BJ (cell line): ENCODE measurements at regions not wholly inside any gene's neighbourhood (a gene's known extent, or its start where the extent isn't known, plus 50 kb on each side); places are given as distances from the start of the nearest gene placed in this dataset.

Experiments
- CTCF ChIA-PET: fragments of 350-600 bp; formaldehyde crosslinking; extraction: SDS; loops from one replicate; lab custom pipeline; 2021; ENCODE audit warnings: antibody characterized with exemption, inconsistent platforms; lab: Yijun Ruan, JAX
- POLR2A ChIA-PET: fragments of 300-600 bp; sonication (Branson Sonifier 250); formaldehyde crosslinking; extraction: SDS; loops from one replicate; lab custom pipeline; 2021; ENCODE audit warnings: antibody characterized with exemption; lab: Charles Lee
- DNase-seq: peaks from one replicate; pipeline ENCODE4 v3.0.0-alpha.2; 2011; ENCODE audit warnings: low read depth
- H3K27me3 ChIP-seq: 2 replicates; pipeline ENCODE4 v1.6.0; 2011; ENCODE audit warnings: low read length; ENCODE audit not compliant: control insufficient read depth, insufficient read depth
- H3K36me3 ChIP-seq: 2 replicates; pipeline ENCODE4 v1.5.1; 2011; ENCODE audit warnings: low read length; ENCODE audit not compliant: control insufficient read depth, insufficient read depth
- H3K4me3 ChIP-seq: 2 replicates; pipeline ENCODE4 v1.5.1; 2011; ENCODE audit warnings: low read depth, mild to moderate bottlenecking, control low read depth, low read length
- CTCF ChIP-seq: IDR thresholded peaks from 2 replicates; pipeline ENCODE4 v1.5.1; 2011; ENCODE audit warnings: low read depth, mild to moderate bottlenecking, control low read depth, inconsistent platforms, low read length, moderate library complexity; ENCODE audit not compliant: insufficient read depth

- no peak for TF ChIP-seq CTCF
Measured at GRCh38 chr5:155434267-155434666, 420.7 kb downstream of the KIF4B start.

GRCh38 chr5:155434681-155435080 lies 421.1 kb downstream of the KIF4B start:
- H3K36me3 ChIP-seq, result no peaks in the 10 kb centered on the region
- no peak overlapping the region for H3K4me3 ChIP-seq
- no peak for DNase-seq
- no peaks in the 10 kb centered on the region for H3K27me3 ChIP-seq
- TF ChIP-seq CTCF, result no peak
- POLR2A ChIA-PET, result no interaction called here
- CTCF ChIA-PET, result no interaction called here

More at GRCh38 chr5:155434267-155434666, 420.7 kb downstream of the KIF4B start:
- Histone ChIP-seq H3K27me3 (no peaks in the 10 kb centered on the region), H3K4me3 (no peak overlapping the region), H3K36me3 (no peaks in the 10 kb centered on the region)
- POLR2A ChIA-PET, result no interaction called here
- CTCF ChIA-PET, result no interaction called here
- DNase-seq, result no peak

GRCh38 chr5:155441849-155442248 lies 428.3 kb downstream of the KIF4B start:
- ChIA-PET CTCF (no interaction called here), POLR2A (no interaction called here)
- Histone ChIP-seq H3K36me3 (no peaks in the 10 kb centered on the region), H3K4me3 (no peak overlapping the region), H3K27me3 (no peaks in the 10 kb centered on the region)
- DNase-seq, result no peak
- no peak for TF ChIP-seq CTCF

- ChIA-PET CTCF (no interaction called here), POLR2A (no interaction called here)
- no peak for DNase-seq
- TF ChIP-seq CTCF, result no peak
- Histone ChIP-seq H3K4me3 (no peak overlapping the region), H3K27me3 (no peaks in the 10 kb centered on the region), H3K36me3 (no peaks in the 10 kb centered on the region)
Measured at GRCh38 chr5:155451106-155451505, 437.6 kb downstream of the KIF4B start.

GRCh38 chr5:155455791-155456514 lies 442.4 kb downstream of the KIF4B start:
- Histone ChIP-seq H3K36me3 (no peaks in the 10 kb centered on the region), H3K27me3 (no peaks in the 10 kb centered on the region), H3K4me3 (no peak overlapping the region)
- TF ChIP-seq CTCF, result no peak
- ChIA-PET CTCF (interaction anchor here (1.3 kb wide), 1 partner anchor 13 kb away, joined by 5 read pairs; no protein-coding TSS in a partner anchor), POLR2A (no interaction called here)
- no peak for DNase-seq
